ENCODE measurements at regions not wholly inside any gene's neighbourhood (a gene's known extent, or its start where the extent isn't known, plus 50 kb on each side); places are given as distances from the start of the nearest gene placed in this dataset.

DNA sequence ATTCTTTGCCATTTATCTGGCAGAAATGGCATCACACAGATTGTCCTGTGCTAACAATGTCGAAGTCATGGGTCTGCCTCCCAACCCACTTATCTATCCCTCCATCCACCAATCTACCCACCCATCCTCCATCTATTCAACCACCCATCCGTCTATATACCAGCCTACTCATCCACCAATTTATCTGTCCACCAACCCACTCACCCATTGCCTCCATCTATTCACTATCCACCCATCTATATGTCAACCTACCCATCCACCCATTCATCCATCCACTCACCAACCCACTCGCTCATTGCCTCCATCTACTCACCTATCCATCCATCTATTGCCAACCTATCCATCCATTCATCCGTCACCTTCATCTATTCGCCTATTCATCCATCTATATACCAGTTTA lies 521.2 kb downstream of the SHQ1 start:
- CTCF ChIA-PET = no interaction called here
- H3K27me3 Mint-ChIP-seq = peaks cover 3 to 5% of the 10 kb centered on the region in 2 donors

DNA sequence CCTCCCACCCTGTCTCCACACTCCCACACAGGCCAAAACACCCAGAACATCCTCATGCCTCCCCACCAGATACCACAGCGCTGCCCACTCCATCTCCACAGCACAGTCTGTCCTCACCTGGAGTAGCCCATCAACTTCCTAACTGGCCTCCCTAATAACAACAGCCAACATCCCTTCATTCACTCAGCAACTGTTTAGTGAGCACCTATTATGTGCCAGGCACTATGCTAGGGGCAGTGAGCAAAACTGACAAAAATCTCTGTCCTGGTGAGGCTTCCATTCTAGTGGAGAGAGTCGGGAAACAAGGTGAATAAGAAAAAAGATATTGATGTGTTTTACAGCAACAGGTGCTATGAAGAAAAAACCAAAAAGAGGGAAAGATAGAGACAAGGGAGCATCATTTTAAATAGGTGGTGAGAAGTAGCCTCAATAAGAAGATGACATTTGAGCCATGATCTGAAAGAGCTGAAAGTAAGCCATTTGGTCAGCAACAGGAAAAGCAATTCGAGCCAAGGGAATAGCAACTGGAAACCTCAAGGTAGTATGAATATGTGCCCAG lies 523.9 kb downstream of the SHQ1 start:
- H3K27me3 Mint-ChIP-seq = peaks cover 3 to 5% of the 10 kb centered on the region in 2 donors
- no peaks in the 10 kb centered on the region for H3K9me3 Mint-ChIP-seq
- no peak overlapping the region for H3K27ac ChIP-seq (ENCODE audit: low read depth, low read length)
- no peaks in the 10 kb centered on the region for H3K4me1 ChIP-seq (ENCODE audit: insufficient read depth, low read length)
- H3K36me3 Mint-ChIP-seq = no peaks in the 10 kb centered on the region
- POLR2A ChIA-PET = no interaction called here
- H3K27ac Mint-ChIP-seq = no peak overlapping the region
- no peaks in the 10 kb centered on the region for H3K36me3 ChIP-seq (ENCODE audit: insufficient read depth, low read length)
- H3K9me3 ChIP-seq (ENCODE audit: low read length) = no peaks in the 10 kb centered on the region
- CTCF ChIA-PET = no interaction called here
- no peaks in the 10 kb centered on the region for H3K4me1 Mint-ChIP-seq
- H3K4me3 Mint-ChIP-seq = no peak overlapping the region
- no peaks in the 10 kb centered on the region for H3K27me3 ChIP-seq (ENCODE audit: insufficient read depth, low read length, poor library complexity, severe bottlenecking)
- no peak for DNase-seq
- no peak overlapping the region for H3K4me3 ChIP-seq (ENCODE audit: low read length)

More for the DNA sequence above, 521.2 kb downstream of the SHQ1 start:
- no peaks in the 10 kb centered on the region for H3K36me3 ChIP-seq (ENCODE audit: insufficient read depth, low read length)
- H3K9me3 ChIP-seq (ENCODE audit: low read length) = no peaks in the 10 kb centered on the region
- H3K4me1 ChIP-seq (ENCODE audit: insufficient read depth, low read length) = no peaks in the 10 kb centered on the region
- no peak for DNase-seq
- H3K4me3 ChIP-seq (ENCODE audit: low read length) = no peak overlapping the region
- H3K9me3 Mint-ChIP-seq = no peaks in the 10 kb centered on the region
- POLR2A ChIA-PET = no interaction called here
- H3K27ac Mint-ChIP-seq = no peak overlapping the region
- no peaks in the 10 kb centered on the region for H3K36me3 Mint-ChIP-seq
- no peak overlapping the region for H3K27ac ChIP-seq (ENCODE audit: low read depth, low read length)
- H3K4me1 Mint-ChIP-seq = no peaks in the 10 kb centered on the region
- H3K4me3 Mint-ChIP-seq = no peak overlapping the region
- H3K27me3 ChIP-seq (ENCODE audit: insufficient read depth, low read length, poor library complexity, severe bottlenecking) = no peaks in the 10 kb centered on the region

DNA sequence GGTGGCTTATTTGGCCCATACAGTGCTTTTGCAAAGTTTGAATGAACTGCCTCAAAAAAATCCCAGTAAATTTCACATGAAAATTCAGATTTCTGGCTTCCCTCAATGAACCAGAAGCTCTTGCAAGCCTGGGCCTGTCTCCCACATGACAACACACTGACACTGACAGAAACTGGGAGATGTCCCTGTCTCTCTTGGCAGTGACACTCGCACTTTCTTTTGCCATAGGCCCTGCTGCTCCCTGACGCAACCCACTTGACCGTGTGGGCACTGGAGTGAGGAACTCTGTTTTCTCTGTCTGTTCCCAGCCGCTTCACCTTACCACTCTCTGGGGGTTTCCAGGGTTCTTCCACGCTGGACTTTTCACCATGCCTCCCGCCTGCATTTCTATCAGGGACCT lies 524.5 kb downstream of the SHQ1 start:
- no peaks in the 10 kb centered on the region for H3K36me3 Mint-ChIP-seq
- Histone ChIP-seq H3K4me1 (ENCODE audit: insufficient read depth, low read length) (no peaks in the 10 kb centered on the region), H3K27me3 (ENCODE audit: insufficient read depth, low read length, poor library complexity, severe bottlenecking) (no peaks in the 10 kb centered on the region), H3K36me3 (ENCODE audit: insufficient read depth, low read length) (no peaks in the 10 kb centered on the region), H3K9me3 (ENCODE audit: low read length) (no peaks in the 10 kb centered on the region), H3K27ac (ENCODE audit: low read depth, low read length) (no peak overlapping the region), H3K4me3 (ENCODE audit: low read length) (no peak overlapping the region)
- H3K4me1 Mint-ChIP-seq = no peaks in the 10 kb centered on the region
- CTCF ChIA-PET = no interaction called here
- no peak for DNase-seq
- no peaks in the 10 kb centered on the region for H3K9me3 Mint-ChIP-seq
- H3K27me3 Mint-ChIP-seq = peaks cover 1 to 5% of the 10 kb centered on the region in 2 donors
- no peak overlapping the region for H3K4me3 Mint-ChIP-seq
- no peak overlapping the region for H3K27ac Mint-ChIP-seq
- POLR2A ChIA-PET = no interaction called here

DNA sequence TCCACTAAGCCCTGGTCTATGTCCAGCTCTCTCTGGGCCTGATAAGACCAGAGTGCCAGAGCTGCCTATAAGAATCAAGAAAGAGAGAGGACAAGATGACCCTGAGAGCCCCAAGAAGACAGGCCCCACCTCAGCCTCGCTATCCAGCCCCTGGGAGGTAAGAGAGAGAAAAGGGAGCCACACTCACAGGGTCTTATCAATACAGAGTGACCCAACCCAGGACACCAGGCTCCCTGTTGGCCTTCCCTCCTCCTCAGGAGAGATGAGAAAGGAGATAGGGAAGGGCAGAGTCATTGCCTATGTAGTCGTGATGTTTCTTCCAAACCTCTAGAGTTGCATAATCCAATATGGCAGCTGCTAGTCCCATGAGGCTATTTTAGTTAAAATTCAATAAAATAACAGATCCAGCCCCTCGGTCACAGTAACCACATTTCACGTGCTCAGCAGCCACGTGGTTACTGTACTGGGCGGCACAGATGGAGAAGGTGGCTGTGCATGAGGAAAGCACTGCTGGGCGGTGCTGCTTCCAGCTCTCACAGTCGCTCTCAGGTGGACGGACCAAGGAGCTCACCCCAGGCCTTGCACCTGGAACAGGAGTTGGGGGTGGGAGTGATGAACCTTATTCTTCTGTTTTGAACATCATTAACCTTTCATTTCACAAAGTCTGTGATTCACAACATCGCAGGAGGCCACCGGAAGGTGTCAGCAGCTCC lies 525.8 kb downstream of the SHQ1 start:
- CTCF ChIA-PET = interaction anchor here (0.6 kb wide), 1 partner anchor 27 kb away, joined by 3 read pairs; no protein-coding TSS in a partner anchor
- H3K36me3 Mint-ChIP-seq = no peaks in the 10 kb centered on the region

DNA sequence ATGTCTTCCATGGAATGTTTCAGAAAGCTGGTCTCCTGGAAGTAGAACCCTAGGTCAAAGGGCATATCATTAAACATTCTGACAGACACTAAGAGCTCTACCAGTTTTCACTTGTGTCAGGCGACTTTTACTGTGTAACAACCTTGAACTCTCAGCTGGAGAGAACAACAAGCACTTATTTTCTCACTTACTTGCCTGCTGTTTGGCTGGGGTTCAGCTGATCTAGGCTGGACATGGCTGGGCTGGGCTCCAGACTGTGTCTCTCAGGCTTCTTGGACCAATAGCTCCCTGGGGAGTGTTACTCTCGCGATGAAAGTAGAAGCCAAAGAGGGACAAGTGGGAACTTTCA lies 527.3 kb downstream of the SHQ1 start:
- Histone ChIP-seq H3K4me1 (ENCODE audit: insufficient read depth, low read length) (no peaks in the 10 kb centered on the region), H3K36me3 (ENCODE audit: insufficient read depth, low read length) (no peaks in the 10 kb centered on the region), H3K9me3 (ENCODE audit: low read length) (no peaks in the 10 kb centered on the region), H3K4me3 (ENCODE audit: low read length) (no peak overlapping the region), H3K27me3 (ENCODE audit: insufficient read depth, low read length, poor library complexity, severe bottlenecking) (no peaks in the 10 kb centered on the region), H3K27ac (ENCODE audit: low read depth, low read length) (no peak overlapping the region)
- no peak for DNase-seq
- Mint-ChIP-seq H3K9me3 (no peaks in the 10 kb centered on the region), H3K27me3 (no peaks in the 10 kb centered on the region), H3K27ac (no peak overlapping the region), H3K4me3 (no peak overlapping the region), H3K4me1 (no peaks in the 10 kb centered on the region), H3K36me3 (no peaks in the 10 kb centered on the region)
- ChIA-PET CTCF (interaction anchor here (1.1 kb wide), 1 partner anchor 12 kb away, joined by 3 read pairs; no protein-coding TSS in a partner anchor), POLR2A (no interaction called here)

More for the DNA sequence above, 525.8 kb downstream of the SHQ1 start:
- no peaks in the 10 kb centered on the region for H3K27me3 ChIP-seq (ENCODE audit: insufficient read depth, low read length, poor library complexity, severe bottlenecking)
- H3K9me3 Mint-ChIP-seq = no peaks in the 10 kb centered on the region
- H3K36me3 ChIP-seq (ENCODE audit: insufficient read depth, low read length) = no peaks in the 10 kb centered on the region
- H3K27me3 Mint-ChIP-seq = no peaks in the 10 kb centered on the region
- H3K4me1 ChIP-seq (ENCODE audit: insufficient read depth, low read length) = no peaks in the 10 kb centered on the region
- no peak overlapping the region for H3K4me3 ChIP-seq (ENCODE audit: low read length)
- POLR2A ChIA-PET = no interaction called here
- no peak overlapping the region for H3K27ac Mint-ChIP-seq
- H3K27ac ChIP-seq (ENCODE audit: low read depth, low read length) = peak overlapping the region; percentile 48
- H3K4me3 Mint-ChIP-seq = no peak overlapping the region
- H3K9me3 ChIP-seq (ENCODE audit: low read length) = no peaks in the 10 kb centered on the region
- H3K4me1 Mint-ChIP-seq = no peaks in the 10 kb centered on the region
- DNase-seq = no peak

DNA sequence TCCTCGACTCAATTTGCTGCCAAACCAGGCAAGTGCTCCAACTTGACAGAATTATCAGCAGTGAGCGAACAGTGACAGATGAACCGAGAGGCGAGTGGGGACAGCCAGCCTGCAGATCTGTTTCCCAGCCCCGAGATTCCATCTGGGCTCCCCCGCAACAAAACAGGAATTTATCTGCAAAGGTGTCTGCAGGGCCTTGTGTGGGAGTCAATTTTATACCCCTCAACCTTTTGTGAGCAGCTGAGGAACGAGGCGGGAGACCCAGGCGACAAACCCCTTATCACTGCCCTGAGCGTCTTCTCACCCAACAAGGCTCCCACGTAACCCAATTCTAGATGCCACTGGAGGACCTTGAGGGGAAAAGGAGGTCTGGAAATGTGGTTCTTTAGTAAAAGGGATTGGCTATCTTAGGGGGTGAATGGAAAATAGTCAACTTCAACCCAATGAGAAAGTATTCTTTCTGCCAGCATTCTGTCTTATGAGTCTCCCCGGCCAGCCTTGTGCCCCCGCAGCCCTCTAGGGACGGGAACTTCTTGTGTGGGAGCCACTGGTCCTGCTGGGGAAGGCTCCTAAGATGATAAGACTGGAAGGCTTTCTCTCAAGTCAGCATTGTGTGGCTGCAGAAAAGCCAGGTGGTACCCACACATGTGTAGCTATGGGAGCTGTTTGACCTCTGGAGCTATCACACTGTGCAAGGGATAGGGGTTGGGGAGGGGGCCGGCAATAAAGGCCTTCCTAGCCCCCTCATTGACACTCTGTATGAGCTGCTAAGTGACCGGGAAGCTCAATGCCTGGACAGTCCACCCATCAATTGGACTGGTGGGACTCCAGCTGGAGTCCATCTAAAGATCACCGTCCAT lies 527.9 kb downstream of the SHQ1 start:
- Histone ChIP-seq H3K27ac (ENCODE audit: low read depth, low read length) (peak overlapping the region; percentile 61), H3K9me3 (ENCODE audit: low read length) (no peaks in the 10 kb centered on the region), H3K27me3 (ENCODE audit: insufficient read depth, low read length, poor library complexity, severe bottlenecking) (no peaks in the 10 kb centered on the region), H3K36me3 (ENCODE audit: insufficient read depth, low read length) (no peaks in the 10 kb centered on the region), H3K4me3 (ENCODE audit: low read length) (no peak overlapping the region), H3K4me1 (ENCODE audit: insufficient read depth, low read length) (no peaks in the 10 kb centered on the region)
- DNase-seq = no peak
- no peaks in the 10 kb centered on the region for H3K27me3 Mint-ChIP-seq
- POLR2A ChIA-PET = no interaction called here
- CTCF ChIA-PET = interaction anchor here (1.1 kb wide), 1 partner anchor 12 kb away, joined by 3 read pairs; no protein-coding TSS in a partner anchor
- H3K27ac Mint-ChIP-seq = no peak overlapping the region
- H3K4me3 Mint-ChIP-seq = no peak overlapping the region
- H3K4me1 Mint-ChIP-seq = no peaks in the 10 kb centered on the region
- H3K9me3 Mint-ChIP-seq = peaks cover 0 to 2% (median 0%) of the 10 kb centered on the region in 5 donors
- no peaks in the 10 kb centered on the region for H3K36me3 Mint-ChIP-seq

DNA sequence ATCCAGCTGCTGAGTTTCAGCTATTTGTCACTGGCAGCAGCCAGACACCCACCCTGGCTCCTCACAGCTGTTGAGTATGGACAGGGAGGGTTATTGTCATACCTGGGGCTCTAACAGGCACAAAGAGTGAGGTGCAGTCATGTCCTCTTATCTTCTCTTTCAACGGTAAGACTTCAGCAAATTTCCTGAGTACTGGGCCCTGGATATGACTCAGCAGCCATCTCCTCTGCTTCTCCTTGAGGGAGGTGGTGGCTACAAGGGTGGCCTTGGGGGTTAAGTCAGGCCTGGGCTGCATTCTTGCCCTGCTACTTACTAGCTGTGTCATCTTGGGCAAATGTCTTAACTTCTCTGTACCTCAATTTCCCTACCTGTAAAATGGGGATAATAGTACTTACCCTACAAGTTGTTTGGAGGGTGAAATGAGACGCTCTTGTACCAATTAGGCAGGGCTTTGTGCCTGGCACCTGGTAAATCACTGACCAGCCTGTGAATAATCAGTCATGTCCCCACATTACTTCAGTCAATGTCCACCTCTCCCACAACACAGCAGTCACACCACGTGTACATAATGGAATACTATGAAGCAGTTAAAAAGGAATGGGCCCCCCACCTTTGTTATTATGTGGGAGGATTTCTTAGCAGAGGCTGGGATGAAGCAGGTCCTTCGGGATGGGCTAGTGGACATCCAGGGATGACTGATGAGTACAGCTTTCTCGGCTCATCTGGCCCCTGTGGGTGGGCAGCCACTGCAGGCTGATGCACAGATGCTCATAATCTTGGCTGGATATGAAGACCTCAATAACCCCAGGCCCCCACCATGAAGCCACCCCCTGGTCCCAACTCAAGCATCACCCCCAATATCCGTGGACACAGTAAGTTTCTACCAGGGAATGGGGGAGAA lies 528.8 kb downstream of the SHQ1 start:
- H3K9me3 Mint-ChIP-seq = peaks cover 0 to 2% (median 0%) of the 10 kb centered on the region in 5 donors
- no peaks in the 10 kb centered on the region for H3K4me1 ChIP-seq (ENCODE audit: insufficient read depth, low read length)
- H3K9me3 ChIP-seq (ENCODE audit: low read length) = no peaks in the 10 kb centered on the region
- no peak overlapping the region for H3K27ac Mint-ChIP-seq
- no peaks in the 10 kb centered on the region for H3K4me1 Mint-ChIP-seq
- POLR2A ChIA-PET = no interaction called here
- no peaks in the 10 kb centered on the region for H3K27me3 Mint-ChIP-seq
- no peaks in the 10 kb centered on the region for H3K27me3 ChIP-seq (ENCODE audit: insufficient read depth, low read length, poor library complexity, severe bottlenecking)
- no peaks in the 10 kb centered on the region for H3K36me3 Mint-ChIP-seq
- no peak for DNase-seq
- CTCF ChIA-PET = no interaction called here
- peak overlapping the region; percentile 61 for H3K27ac ChIP-seq (ENCODE audit: low read depth, low read length)
- no peaks in the 10 kb centered on the region for H3K36me3 ChIP-seq (ENCODE audit: insufficient read depth, low read length)
- H3K4me3 Mint-ChIP-seq = no peak overlapping the region
- H3K4me3 ChIP-seq (ENCODE audit: low read length) = no peak overlapping the region
